GM18909 (cell line): ENCODE measurements at regions not wholly inside any gene's neighbourhood (a gene's known extent, or its start where the extent isn't known, plus 50 kb on each side); places are given as distances from the start of the nearest gene placed in this dataset.

Source experiments
- ATAC-seq: cut with Tn5 transposase; IDR thresholded peaks from one replicate; pipeline ENCODE4 v1.9.1; 2021; ENCODE audit warnings: mild to moderate bottlenecking; ENCODE audit not compliant: unreplicated experiment, poor library complexity

GRCh38 chr18:65336411-65336810 is 414.4 kb upstream of the CDH7 start:
- no peak for ATAC-seq

- no peak for ATAC-seq
These were observed 421.8 kb upstream of the CDH7 start for GRCh38 chr18:65329010-65329409.

DNA sequence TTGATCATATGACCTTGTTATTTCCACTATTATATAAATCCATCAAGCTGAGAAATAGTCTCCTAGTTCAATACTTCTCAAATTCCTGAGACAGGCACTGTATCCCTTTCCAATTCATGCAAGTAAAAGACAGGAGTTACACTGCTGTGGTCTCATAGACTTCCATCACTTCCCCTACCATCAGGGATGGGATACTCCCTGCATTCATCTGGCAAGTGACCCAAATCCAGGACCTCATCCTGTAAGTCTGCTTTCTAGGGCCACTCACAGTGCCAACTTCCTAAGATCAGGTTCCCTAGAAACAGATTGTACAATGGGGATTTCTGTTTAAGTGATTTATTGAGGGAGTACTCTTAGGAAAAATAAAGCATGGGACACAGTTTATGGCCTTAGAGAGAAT is 424.0 kb upstream of the CDH7 start:
- ATAC-seq, result no peak

DNA sequence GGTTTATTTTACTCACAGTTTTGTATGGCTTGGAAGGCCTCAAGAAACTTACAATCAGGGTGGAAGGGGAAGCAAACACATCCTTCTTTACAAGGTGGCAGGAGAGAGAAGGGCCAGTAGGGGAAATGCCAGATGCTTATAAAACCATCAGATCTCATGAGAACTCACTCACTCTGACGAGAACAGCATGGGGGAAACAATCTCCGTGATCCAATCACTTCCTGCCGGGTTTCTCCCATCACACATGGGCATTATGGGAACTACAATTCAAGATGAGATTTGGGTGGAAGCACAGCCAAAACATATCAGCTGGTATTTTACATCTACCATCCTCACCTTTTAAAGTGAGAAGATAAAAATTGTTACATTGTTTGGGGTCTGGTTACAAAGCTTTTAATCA is 427.9 kb upstream of the CDH7 start:
- ATAC-seq, result no peak

- no peak for ATAC-seq
These were observed 452.4 kb upstream of the CDH7 start for GRCh38 chr18:65298422-65298821.

DNA sequence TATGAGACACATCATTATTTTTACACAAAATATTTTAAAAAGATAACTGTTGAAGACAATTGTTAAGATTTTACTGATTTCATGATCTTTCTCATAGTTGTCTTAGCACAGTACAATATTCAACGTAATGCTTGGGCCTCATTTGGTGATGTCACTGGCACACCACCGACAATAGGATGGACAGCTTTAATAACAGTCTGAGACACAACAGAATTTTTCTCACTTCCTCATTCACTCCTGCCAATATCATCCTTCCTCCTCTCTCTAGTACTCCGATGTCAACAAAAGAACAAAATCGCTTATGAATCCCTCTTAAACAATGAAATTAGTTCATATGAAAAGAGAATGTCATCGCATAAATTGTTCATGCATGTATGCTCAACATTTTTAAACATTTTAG is 461.9 kb upstream of the CDH7 start:
- ATAC-seq, result no peak

GRCh38 chr18:65287652-65288051 is 463.2 kb upstream of the CDH7 start:
- ATAC-seq, result no peak

- no peak for ATAC-seq
These were observed 468.7 kb upstream of the CDH7 start for GRCh38 chr18:65282096-65282495.

- ATAC-seq, result no peak
These were observed 471.0 kb upstream of the CDH7 start for GRCh38 chr18:65279668-65280305.

DNA sequence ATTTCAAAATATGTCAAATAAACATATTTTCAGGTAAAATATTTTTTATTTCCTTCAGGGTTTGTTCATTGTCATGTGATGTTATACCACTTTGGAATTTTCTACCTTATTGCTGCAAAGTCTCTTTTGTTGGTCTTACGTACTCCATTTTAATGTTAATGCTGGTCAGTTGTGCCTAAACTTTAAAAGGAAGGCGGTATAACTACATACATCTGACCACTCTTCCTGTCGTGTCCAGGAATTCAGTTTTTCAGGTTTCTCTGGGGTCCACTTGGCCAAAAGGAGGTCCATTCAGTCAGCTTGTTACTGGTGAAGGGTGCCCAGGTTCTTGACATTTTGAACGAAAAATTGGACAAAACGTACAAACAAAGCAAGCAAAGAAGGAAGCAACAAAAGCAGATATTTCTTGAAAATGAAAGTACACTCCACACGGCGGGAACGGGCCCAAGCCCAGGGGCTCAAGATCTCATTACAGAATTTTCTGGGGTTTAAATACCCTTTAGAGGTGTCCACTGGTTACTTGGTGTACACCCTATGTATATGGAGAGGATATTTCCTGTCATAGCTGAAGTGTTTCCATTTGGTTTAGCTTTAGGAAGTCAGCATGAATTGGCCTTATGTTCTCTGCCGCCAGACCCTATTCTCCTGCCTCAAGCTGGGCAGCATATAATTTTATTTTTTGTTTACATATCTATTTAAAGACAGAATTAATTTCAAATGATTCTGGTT is 471.7 kb upstream of the CDH7 start:
- ATAC-seq, result no peak

DNA sequence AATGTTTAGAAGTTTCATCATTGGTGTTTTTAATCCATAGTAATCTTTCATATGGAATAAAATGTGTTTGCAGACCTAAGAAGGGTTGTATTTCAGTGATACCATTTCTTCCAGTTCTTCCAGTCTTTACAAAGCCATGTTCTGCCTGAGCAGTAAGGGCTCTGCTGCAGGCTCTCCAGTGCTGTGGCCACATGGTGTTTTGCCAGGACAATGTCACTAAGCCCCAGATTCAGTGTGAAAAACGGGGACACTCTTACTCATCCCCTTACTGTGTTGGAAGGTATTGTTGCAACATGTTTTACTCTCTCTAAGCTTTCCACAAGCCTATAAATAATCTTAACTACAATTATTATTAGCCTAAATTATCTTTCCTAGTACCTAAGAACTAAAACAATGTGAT is 481.4 kb upstream of the CDH7 start:
- no peak for ATAC-seq

DNA sequence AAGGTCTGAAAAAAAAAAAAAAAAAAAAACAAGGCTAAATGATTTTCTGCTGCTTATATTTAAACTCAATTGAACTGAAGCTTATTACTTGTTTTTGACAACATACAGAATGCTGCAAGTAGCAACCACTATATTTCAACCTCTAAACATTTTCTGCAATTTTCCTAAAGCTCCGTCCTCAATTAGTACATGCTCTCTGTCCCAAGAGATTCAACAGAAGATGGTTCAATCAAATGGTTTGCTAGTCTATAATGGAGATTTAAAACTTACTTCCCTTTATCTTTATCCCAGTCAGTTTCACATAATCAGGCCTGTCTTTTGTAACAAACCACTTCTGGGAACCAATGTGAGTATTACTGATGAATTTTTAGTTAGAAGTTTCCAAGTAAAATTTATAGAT is 485.1 kb upstream of the CDH7 start:
- ATAC-seq, result no peak

DNA sequence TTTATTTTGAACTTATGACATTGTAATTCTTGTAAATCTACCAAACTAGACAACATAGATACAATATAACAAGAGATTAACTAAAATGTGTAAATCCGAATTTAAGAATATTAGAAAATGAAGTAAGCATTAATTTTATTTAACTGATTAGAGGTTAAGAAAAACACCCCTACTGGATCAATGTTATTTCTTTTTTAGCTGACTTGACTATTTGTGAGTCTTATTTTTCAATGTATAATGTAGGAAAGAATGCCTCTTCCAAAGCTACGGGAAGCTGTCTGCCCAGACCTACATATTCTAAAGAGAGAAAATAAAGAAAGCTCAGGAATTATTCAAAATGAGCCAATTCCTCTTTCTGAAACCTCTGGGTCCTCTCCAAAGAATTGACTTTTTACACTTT is 490.8 kb upstream of the CDH7 start:
- no peak for ATAC-seq

GRCh38 chr18:65259403-65259802 is 491.4 kb upstream of the CDH7 start:
- no peak for ATAC-seq

DNA sequence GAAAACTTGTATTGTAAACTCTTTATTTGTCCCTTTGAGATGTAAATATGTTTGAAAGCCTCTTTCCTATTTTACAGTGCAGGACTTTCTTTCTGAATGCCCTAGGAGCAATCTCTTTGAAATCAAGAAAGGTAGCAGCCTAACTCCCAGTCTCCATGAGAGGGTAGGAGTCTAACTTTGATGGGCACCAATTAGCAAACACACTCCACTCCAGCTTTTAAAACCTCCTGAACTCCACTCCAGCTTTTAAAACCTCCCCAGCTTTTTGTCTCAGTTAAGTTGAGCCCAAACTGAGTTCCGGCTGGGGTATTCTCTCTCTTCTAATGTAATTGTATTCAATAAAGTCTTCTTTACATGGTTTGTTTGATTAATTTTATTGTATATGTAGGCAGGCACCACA is 493.7 kb upstream of the CDH7 start:
- ATAC-seq, result no peak

- no peak for ATAC-seq
These were observed 495.4 kb upstream of the CDH7 start for GRCh38 chr18:65255417-65255816.

DNA sequence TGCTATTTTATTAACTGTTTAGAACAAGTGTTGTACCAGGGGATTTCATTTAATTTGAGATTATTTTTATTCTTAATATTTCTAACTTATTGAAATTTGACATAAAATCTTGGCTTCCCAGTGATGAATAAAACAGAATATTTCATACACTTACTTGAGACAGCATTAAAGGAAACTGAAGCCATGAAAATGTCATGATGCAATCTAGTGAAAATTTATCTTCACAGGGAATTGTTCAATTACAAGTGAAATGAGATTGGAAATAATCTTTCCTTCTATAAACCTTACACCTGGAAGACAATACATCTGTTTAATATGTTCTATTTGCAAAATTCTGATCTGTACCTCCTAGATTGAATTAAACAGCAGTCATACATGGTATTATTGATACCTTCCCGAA is 511.0 kb upstream of the CDH7 start:
- ATAC-seq, result no peak

DNA sequence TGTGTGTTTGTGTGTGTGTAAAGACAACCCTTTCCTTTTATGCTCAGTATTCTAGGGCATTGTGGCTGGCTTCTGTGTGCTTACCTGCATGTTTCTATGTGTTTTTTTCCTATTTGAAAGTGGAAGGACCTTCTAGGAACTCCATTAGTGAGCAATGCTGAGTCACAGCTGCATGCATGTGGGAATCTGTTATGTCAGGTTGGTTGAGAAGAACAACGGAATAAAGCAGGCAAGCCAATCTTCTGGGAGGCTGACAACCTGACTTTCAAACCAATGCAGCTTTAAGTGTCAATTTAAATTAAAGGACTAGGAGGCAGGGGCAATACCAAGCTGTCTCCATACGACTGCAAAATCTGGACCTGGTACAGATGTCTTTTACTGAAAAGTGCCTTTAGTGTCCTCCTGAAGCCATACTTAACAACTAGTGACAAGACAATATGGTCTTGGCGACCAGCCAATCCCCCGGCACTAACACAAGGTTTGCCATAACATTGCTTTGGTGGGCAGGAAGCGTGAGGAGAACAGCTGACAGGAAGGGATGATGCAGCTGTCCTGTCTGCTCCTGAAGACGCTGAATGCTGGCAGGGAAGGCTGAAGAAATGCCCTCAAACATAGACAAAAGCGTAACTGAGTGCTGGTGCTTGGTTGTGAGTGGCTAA is 514.7 kb upstream of the CDH7 start:
- no peak for ATAC-seq

DNA sequence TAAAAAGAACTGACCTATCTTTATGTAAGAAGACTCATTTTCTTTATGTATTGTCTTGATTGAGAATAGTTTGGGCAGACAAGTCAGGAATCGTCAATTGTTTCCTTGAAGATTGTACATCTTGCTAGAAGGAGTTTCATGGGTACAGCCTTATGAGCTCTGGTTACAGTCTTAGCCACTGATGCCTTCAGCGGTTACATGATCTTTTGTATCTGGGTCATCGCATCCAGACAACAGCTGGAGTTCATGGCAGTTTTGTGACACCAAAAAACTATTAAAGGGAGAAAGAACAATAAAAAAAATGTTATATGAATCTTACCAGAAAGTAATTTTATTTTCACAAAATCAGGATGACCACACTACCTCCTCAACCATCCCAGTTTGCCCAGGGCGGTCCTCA is 520.5 kb upstream of the CDH7 start:
- no peak for ATAC-seq

DNA sequence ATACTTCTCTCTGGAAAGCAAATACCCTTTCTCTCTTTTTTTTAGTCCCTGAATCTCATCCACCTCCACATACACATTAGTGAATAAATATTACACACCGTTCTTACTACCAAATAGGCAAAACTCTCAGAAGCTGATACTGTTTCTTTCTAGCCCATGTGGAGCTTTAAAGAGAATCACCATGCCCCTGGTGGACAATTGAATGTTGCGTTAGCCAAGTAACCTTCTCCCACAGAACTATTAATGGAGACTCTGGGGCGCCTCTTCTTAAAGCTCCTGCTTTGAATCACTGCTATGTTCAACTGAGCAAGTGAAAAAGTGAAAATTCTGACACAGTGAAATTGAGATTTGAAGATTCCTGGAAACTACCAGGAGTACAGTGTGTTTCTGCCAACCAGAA is 522.8 kb upstream of the CDH7 start:
- ATAC-seq, result no peak

DNA sequence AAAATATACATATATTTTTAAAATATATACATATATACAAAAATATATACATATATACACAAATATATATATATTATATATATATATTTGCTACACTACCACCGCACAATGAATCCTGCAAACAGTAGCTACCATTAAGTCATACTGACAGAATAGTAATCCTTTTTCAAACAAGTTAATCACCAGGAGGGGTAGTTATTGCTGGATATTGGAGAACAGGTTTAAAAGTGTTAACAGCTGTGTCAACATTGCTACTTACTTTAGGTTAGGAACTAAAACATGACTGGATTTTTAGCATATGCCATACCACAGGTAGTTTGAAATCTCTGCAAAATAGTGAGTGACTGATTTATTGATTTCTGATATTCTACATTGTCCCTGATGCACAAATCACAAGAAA is 529.1 kb upstream of the CDH7 start:
- no peak for ATAC-seq

DNA sequence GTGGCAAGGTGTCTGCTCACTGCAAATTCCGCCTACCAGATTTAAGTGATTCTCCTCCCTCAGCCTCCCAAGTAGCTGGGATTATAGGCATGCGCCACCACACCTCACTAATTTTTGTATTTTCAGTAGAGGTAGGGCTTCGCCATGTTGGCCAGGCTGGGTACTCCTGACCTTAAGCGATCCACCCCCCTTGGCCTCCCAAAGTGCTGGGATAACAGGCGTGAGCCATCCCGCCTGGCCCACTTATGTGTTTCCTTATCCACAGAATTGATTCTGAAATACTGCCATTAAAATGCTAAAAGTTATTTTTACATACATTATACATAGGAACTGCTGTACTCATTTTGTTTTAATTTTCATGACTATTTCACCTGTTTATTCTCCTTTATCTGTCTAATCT is 529.7 kb upstream of the CDH7 start:
- no peak for ATAC-seq
